ENCODE measurements at regions not wholly inside any gene's neighbourhood (a gene's known extent, or its start where the extent isn't known, plus 50 kb on each side); places are given as distances from the start of the nearest gene placed in this dataset.

DNA sequence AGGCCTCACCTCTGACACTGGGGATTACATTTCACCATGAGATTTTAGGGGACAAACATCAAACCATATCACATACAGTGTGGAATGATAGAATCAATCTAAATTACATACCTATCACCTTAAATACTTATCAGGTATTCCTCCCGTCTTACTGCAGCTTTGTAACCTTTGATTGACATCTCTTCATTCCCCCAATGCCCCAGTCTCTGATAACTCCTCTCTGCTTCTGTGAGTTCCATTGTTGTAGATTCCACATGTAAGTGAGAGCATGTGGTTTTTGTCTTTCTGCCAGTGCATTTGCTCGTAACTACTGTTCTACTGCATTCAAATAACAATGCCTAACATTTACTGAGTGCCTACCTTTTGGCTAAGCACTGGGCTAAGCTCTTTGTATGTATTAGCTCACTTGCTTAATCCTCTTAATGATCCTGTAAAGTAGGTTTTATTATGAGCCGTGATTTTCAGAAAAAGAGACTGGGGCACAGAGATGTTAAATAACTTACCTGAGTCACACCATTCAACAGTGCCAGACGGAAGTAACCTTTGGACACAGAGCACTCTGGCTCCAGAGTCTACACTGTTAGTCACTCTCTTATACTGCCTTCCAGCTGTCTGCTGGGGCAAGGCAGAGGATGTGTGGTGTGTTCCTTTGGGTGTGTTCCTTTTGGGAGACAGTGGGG lies 63.7 kb upstream of the ESX1 start:
- Mint-ChIP-seq H3K36me3 (no peaks in the 10 kb centered on the region), H3K27me3 (ENCODE audit: low read depth) (no peaks in the 10 kb centered on the region), H3K27ac (no peak overlapping the region), H3K9me3 (no peaks in the 10 kb centered on the region), H3K4me3 (no peak overlapping the region), H3K4me1 (peaks cover 12% of the 10 kb centered on the region)
- DNase-seq (ENCODE audit: low spot score) (no peak), ATAC-seq (peak; percentile 63)
- TF ChIP-seq NFYB (CRISPR knock-in tag; conservative IDR thresholded peaks at IDR 0.05; ENCODE audit: low read depth) = no peak
- no peak for TF ChIP-seq ZNF121 (CRISPR knock-in tag; IDR thresholded peaks at IDR 0.05)
- TF ChIP-seq, protein P1, sequence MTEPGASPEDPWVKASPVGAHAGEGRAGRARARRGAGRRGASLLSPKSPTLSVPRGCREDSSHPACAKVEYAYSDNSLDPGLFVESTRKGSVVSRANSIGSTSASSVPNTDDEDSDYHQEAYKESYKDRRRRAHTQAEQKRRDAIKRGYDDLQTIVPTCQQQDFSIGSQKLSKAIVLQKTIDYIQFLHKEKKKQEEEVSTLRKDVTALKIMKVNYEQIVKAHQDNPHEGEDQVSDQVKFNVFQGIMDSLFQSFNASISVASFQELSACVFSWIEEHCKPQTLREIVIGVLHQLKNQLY (CRISPR knock-in tag; IDR thresholded peaks at IDR 0.05) = no peak
- TF ChIP-seq, protein P2, sequence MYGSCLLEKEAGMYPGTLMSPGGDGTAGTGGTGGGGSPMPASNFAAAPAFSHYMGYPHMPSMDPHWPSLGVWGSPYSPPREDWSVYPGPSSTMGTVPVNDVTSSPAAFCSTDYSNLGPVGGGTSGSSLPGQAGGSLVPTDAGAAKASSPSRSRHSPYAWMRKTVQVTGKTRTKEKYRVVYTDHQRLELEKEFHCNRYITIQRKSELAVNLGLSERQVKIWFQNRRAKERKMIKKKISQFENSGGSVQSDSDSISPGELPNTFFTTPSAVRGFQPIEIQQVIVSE (CRISPR knock-in tag; IDR thresholded peaks at IDR 0.05; ENCODE audit: borderline replicate concordance) = no peak
- no peak for TF ChIP-seq ZMAT4 (CRISPR knock-in tag; IDR thresholded peaks at IDR 0.05)
- TF ChIP-seq ATF6 (CRISPR knock-in tag; IDR thresholded peaks at IDR 0.05) = no peak
- TF ChIP-seq CREM (CRISPR knock-in tag; IDR thresholded peaks at IDR 0.05) = no peak
- TF ChIP-seq, protein P3, sequence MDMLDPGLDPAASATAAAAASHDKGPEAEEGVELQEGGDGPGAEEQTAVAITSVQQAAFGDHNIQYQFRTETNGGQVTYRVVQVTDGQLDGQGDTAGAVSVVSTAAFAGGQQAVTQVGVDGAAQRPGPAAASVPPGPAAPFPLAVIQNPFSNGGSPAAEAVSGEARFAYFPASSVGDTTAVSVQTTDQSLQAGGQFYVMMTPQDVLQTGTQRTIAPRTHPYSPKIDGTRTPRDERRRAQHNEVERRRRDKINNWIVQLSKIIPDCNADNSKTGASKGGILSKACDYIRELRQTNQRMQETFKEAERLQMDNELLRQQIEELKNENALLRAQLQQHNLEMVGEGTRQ (CRISPR knock-in tag; IDR thresholded peaks at IDR 0.05) = no peak
- TF ChIP-seq, protein P4, sequence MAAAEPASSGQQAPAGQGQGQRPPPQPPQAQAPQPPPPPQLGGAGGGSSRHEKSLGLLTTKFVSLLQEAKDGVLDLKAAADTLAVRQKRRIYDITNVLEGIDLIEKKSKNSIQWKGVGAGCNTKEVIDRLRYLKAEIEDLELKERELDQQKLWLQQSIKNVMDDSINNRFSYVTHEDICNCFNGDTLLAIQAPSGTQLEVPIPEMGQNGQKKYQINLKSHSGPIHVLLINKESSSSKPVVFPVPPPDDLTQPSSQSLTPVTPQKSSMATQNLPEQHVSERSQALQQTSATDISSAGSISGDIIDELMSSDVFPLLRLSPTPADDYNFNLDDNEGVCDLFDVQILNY (CRISPR knock-in tag; IDR thresholded peaks at IDR 0.05) = no peak
- no peak for TF ChIP-seq ATF2 (CRISPR knock-in tag; IDR thresholded peaks at IDR 0.05; ENCODE audit: borderline replicate concordance, low read depth)
- no peak for TF ChIP-seq ZNF263 (CRISPR knock-in tag; IDR thresholded peaks at IDR 0.05; ENCODE audit: low read depth)
- TF ChIP-seq ELF4 (CRISPR knock-in tag; IDR thresholded peaks at IDR 0.05; ENCODE audit: low read depth) = no peak
- TF ChIP-seq ESRRA (CRISPR knock-in tag; IDR thresholded peaks at IDR 0.05; ENCODE audit: borderline replicate concordance) = no peak
- TF ChIP-seq CREB1 (CRISPR knock-in tag; IDR thresholded peaks at IDR 0.05) = no peak
- TF ChIP-seq, protein P5, sequence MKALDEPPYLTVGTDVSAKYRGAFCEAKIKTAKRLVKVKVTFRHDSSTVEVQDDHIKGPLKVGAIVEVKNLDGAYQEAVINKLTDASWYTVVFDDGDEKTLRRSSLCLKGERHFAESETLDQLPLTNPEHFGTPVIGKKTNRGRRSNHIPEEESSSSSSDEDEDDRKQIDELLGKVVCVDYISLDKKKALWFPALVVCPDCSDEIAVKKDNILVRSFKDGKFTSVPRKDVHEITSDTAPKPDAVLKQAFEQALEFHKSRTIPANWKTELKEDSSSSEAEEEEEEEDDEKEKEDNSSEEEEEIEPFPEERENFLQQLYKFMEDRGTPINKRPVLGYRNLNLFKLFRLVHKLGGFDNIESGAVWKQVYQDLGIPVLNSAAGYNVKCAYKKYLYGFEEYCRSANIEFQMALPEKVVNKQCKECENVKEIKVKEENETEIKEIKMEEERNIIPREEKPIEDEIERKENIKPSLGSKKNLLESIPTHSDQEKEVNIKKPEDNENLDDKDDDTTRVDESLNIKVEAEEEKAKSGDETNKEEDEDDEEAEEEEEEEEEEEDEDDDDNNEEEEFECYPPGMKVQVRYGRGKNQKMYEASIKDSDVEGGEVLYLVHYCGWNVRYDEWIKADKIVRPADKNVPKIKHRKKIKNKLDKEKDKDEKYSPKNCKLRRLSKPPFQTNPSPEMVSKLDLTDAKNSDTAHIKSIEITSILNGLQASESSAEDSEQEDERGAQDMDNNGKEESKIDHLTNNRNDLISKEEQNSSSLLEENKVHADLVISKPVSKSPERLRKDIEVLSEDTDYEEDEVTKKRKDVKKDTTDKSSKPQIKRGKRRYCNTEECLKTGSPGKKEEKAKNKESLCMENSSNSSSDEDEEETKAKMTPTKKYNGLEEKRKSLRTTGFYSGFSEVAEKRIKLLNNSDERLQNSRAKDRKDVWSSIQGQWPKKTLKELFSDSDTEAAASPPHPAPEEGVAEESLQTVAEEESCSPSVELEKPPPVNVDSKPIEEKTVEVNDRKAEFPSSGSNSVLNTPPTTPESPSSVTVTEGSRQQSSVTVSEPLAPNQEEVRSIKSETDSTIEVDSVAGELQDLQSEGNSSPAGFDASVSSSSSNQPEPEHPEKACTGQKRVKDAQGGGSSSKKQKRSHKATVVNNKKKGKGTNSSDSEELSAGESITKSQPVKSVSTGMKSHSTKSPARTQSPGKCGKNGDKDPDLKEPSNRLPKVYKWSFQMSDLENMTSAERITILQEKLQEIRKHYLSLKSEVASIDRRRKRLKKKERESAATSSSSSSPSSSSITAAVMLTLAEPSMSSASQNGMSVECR (CRISPR knock-in tag; IDR thresholded peaks at IDR 0.05; ENCODE audit: borderline replicate concordance) = no peak
- no peak for TF ChIP-seq SMAD4 (CRISPR knock-in tag; IDR thresholded peaks at IDR 0.05)
- no peak for TF ChIP-seq HMGXB4 (CRISPR knock-in tag; IDR thresholded peaks at IDR 0.05)
- TF ChIP-seq MYBL2 (CRISPR knock-in tag; IDR thresholded peaks at IDR 0.05) = no peak
- no peak for TF ChIP-seq HMGA2 (CRISPR knock-in tag; IDR thresholded peaks at IDR 0.05)
- TF ChIP-seq JAZF1 (CRISPR knock-in tag; IDR thresholded peaks at IDR 0.05) = no peak
- CTCF ChIA-PET = no interaction called here
- POLR2A ChIA-PET = interaction anchor here (0.7 kb wide), 1 partner anchor 227 kb away, joined by 4 read pairs; no protein-coding TSS in a partner anchor
